T47D (cell line): ENCODE measurements at regions not wholly inside any gene's neighbourhood (a gene's known extent, or its start where the extent isn't known, plus 50 kb on each side); places are given as distances from the start of the nearest gene placed in this dataset.

Experiments
- DNase-seq, 2 experiments: peaks; one replicate each; pipeline versions ENCODE4 v3.0.0 to v3.0.0-alpha.2; 2011 to 2012; ENCODE audit warnings: low read depth in 1 of 2, low spot score in 1 of 2
- JUND ChIP-seq: IDR thresholded peaks from 2 replicates; pipeline ENCODE4 v1.6.1; 2012; ENCODE audit warnings: low read depth
- in situ Hi-C: cut with HindIII; loops from 2 replicates; pipeline ENCODE4 v1.10.0; 2016; ENCODE audit warnings: low sequenced_read_pairs, low pct_unique_long_range_greater_than_20kb

DNA sequence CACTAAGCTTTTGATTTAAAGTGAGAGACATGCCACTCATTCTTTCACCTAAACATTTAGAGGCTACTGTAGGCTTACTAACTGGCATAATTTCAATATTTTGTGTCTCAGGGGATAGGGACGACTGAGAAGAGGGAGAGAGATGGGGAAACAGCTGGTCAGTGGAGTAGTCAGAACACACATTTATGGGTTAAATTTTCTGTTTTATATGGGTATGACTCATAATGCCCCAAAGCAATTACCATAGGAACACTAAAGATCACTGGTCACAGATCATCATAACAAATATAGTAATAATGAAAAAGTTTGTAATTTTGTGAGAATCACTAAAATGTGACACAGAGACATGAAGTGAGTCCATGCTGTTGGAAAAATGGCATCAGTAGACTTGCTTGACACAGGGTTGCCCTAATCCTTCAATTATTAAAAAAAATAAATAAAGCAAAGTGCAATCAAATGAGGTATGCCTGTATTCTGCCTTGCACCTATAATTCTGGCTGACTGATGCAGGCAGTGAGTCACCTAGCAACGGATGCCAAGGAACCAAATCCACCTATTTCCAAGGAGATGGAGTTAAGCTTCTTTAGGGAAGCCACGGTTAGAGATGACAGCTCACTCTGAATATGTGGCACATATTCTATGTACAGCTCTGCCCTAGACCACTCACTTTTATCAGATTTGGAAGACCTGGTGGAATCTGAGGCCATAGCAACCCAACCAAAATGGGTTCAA is 166.1 kb downstream of the MARCHF11 start:
- no peak for DNase-seq
- TF ChIP-seq JUND = no peak
- in situ Hi-C loops = no loop called here

DNA sequence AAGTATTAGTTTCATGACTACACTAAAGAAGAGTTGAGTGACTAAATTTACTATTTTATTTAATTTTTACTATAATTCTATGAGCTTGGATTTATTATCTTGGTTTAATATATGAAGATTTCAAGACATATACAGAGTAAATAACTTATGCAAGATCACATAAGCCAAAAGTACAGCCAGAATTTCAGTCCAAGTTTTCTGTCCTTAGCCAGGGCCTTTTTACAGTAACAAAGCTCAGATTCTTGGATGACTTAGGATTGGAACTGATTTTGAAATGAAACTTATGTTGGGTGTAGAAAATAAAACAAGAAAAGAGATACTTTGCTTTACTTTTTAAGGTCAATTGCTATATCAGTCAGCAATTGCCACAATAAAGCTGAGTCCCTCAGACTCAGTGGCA is 170.3 kb downstream of the MARCHF11 start:
- no peak for DNase-seq
- TF ChIP-seq JUND = no peak
- in situ Hi-C loops = no loop called here

DNA sequence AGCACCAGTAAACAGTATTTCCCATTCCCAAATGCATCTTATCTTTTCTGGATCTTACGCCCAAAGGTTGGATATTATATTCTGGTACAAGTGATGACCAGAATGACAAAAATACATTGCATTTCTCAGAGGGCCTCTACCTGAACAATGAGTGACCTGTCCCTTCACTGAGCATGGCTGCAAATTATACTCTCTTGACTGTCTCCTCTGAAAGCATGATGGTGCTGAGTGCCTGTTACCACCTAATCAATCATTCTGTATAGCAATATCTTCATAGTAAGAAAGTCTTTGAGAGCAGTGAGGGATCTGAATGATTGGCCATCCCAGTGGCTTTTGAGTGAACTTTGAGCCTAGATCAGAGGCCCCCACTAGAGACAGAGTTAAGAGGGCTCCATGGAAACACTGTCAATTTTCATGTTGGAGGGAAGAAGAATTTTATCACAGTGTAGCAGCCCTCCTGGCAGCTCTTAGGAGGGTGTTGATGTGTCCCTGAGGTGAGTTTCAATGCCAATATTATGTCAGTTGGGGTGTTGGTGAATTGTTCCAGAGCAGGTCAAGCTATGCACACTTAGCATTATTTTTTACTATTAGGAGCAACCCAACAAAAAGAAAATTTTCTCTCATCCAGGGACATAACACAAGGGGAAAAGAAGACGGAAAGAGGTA is 171.7 kb downstream of the MARCHF11 start:
- in situ Hi-C loops = no loop called here

GRCh38 chr5:16005225-16005624 is 174.4 kb downstream of the MARCHF11 start:
- in situ Hi-C loops = no loop called here

More for the DNA sequence above, 171.7 kb downstream of the MARCHF11 start:
- TF ChIP-seq JUND = no peak
- DNase-seq = no peak

GRCh38 chr5:16000056-16000455 is 179.5 kb downstream of the MARCHF11 start:
- in situ Hi-C loops = no loop called here
- no peak for DNase-seq
- TF ChIP-seq JUND = no peak

More at GRCh38 chr5:16005225-16005624, 174.4 kb downstream of the MARCHF11 start:
- no peak for TF ChIP-seq JUND
- DNase-seq = no peak

- peak; percentile 16 to 39 for DNase-seq
- no peak for TF ChIP-seq JUND
- in situ Hi-C loops = no loop called here
Measured at GRCh38 chr5:15995341-15996052, 184.1 kb downstream of the MARCHF11 start.

DNA sequence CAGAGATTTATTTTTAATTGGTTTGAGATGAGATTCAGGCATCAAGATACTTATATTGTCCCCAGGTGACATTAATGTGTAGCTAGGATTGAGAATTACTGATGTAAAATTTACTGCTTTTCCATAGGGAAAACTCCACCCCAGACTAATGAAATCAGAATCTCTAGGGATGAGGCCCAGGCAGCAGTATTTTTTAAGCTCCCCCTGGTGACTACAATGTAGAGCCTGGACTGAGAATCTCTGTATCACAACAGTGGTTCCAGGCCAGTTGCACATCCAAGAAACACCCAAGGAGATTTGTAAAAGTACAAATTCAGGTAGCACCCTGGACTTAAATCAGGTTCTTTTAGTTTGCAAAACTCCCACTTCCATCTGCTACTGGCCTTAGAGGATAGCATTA is 185.7 kb downstream of the MARCHF11 start:
- DNase-seq = no peak
- no peak for TF ChIP-seq JUND
- in situ Hi-C loops = no loop called here

DNA sequence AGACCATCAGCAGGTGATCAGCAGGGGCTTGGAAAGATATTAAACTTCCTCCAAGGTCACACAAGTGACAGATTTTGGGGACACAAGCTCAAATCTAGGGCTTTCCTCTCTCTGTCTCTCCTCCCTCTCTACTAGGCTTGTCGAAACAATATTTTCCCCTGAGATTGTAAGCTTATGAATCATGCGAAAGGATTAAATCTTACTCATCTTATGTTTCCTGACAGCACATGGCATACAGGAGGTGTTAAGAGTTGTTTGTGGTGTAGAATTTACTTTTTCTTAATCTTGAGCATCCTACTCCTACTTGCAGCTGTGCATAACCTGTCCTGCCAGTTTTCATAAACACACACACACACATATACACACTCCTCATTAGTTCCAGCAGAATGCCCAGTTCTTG is 186.3 kb downstream of the MARCHF11 start:
- in situ Hi-C loops = no loop called here
- no peak for DNase-seq
- TF ChIP-seq JUND = no peak

DNA sequence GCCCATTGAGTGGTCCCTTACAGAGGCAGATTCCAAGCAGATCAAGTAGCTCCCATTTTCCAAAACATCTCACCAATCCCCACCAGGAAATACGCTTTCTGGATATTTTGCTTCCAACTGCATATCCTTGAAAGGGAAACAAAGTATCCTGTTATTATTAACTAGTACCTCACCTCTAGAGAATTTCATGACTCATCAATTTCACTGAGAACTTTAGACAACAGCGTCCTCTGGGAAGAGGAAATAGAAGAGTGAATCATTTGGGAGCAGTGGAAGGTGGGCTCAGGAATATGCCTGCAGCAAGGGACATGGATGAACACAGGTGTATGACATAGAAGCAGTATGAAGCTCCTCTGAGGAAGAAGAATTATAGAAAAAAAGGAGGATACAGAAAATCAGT is 186.7 kb downstream of the MARCHF11 start:
- no peak for DNase-seq
- in situ Hi-C loops = no loop called here
- no peak for TF ChIP-seq JUND

DNA sequence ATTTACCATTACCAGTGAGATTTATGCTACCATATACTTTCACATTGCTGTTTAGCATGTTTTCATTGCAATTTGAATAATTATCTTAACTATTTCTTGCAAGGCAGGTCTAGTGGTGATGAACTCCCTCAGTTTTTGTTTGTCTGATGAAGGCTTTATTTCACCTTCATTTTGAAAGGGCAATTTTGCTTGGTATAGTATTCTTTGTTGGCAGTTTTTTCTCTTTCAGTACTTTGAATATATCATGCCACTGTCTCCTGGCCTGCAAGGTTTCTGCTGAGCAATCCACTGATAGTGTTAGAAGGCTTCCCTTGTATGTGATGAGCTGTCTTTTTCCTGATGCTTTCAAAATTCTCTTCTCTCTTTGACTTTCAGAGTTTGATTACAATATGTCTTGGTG is 188.0 kb downstream of the MARCHF11 start:
- in situ Hi-C loops = no loop called here
- no peak for TF ChIP-seq JUND
- DNase-seq = no peak
